ENCODE measurements at regions not wholly inside any gene's neighbourhood (a gene's known extent, or its start where the extent isn't known, plus 50 kb on each side); places are given as distances from the start of the nearest gene placed in this dataset.
"Not testable (repeated sequence)": the region's sequence is repeated elsewhere in the genome, so short reads cannot be mapped to it uniquely, and the experiment has no call there.

- DNase-seq = no peak
These were observed 197.8 kb upstream of the AGTR2 start for GRCh38 chrX:115972717-115973116.

- DNase-seq = no peak
These were observed 192.5 kb upstream of the AGTR2 start for GRCh38 chrX:115978068-115978467.

- not testable (repeated sequence) for DNase-seq
These were observed 187.4 kb upstream of the AGTR2 start for GRCh38 chrX:115983148-115983547.

- not testable (repeated sequence) for DNase-seq
These were observed 183.1 kb upstream of the AGTR2 start for GRCh38 chrX:115987464-115987863.

- peak; percentile 10 for DNase-seq
These were observed 181.7 kb upstream of the AGTR2 start for GRCh38 chrX:115988825-115989224.

GRCh38 chrX:115989686-115990085 lies 180.9 kb upstream of the AGTR2 start:
- no peak for DNase-seq

GRCh38 chrX:116009346-116009745 lies 161.2 kb upstream of the AGTR2 start:
- DNase-seq = no peak

- no peak for DNase-seq
These were observed 160.5 kb upstream of the AGTR2 start for GRCh38 chrX:116009861-116010710.

GRCh38 chrX:116010939-116011338 lies 159.6 kb upstream of the AGTR2 start:
- no peak for DNase-seq

GRCh38 chrX:116031331-116031730 lies 139.2 kb upstream of the AGTR2 start:
- no peak for DNase-seq
